Type B pancreatic cell (in vitro differentiated cells): ENCODE measurements at regions not wholly inside any gene's neighbourhood (a gene's known extent, or its start where the extent isn't known, plus 50 kb on each side); places are given as distances from the start of the nearest gene placed in this dataset.
A peak's percentile ranks its signal among the peaks of the same experiment; 100 is the strongest.

Experiments used
- DNase-seq: peaks from one replicate; pipeline ENCODE4 v3.0.0; 2021; ENCODE audit warnings: mixed read lengths; ENCODE audit not compliant: unreplicated experiment; ENCODE audit errors: extremely low spot score
- H3K27ac Mint-ChIP-seq: 2 replicates; pipeline ENCODE4 v1.8.0; 2021; ENCODE audit warnings: mild to moderate bottlenecking, mixed read lengths
- H3K27me3 Mint-ChIP-seq: 2 replicates; pipeline ENCODE4 v1.8.0; 2021; ENCODE audit warnings: mixed read lengths
- H3K36me3 Mint-ChIP-seq: 2 replicates; pipeline ENCODE4 v1.8.0; 2021; ENCODE audit warnings: mixed read lengths
- H3K4me1 Mint-ChIP-seq: one replicate; pipeline ENCODE4 v1.8.0; 2021; ENCODE audit warnings: mixed read lengths; ENCODE audit not compliant: unreplicated experiment
- H3K4me3 Mint-ChIP-seq: 2 replicates; pipeline ENCODE4 v1.8.0; 2021; ENCODE audit warnings: mild to moderate bottlenecking, mixed read lengths
- H3K9me3 Mint-ChIP-seq: 2 replicates; pipeline ENCODE4 v1.8.0; 2021; ENCODE audit warnings: mixed read lengths
- TF ChIP-seq, protein P1 (sequence below): fragments of 200-600 bp; sonication (generic); conservative IDR thresholded peaks from 2 replicates; pipeline ENCODE4 v1.5.0; 2021; ENCODE audit warnings: antibody characterized with exemption, mild to moderate bottlenecking

DNA sequence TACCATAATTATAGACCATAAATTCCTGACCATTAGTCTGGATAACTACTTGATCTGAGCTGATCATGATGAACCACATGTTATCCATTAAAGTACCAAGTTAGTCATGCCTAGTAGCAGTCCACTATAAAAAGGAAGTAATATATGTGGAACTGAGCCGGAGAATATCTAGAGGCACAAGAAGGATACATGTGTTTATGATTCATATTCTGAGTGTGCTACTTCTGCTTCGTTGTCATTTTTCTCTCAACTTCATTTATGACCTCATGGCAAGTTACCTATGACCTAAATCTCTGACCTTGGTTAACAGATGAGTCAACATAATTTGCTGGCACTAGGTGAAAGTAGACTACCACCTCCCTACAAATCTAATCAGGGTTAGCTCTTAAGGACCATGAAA lies 56.5 kb upstream of the ANKRD17 start:
- no peak overlapping the region for H3K27ac Mint-ChIP-seq
- no peaks in the 10 kb centered on the region for H3K36me3 Mint-ChIP-seq
- no peak overlapping the region for H3K4me3 Mint-ChIP-seq
- no peaks in the 10 kb centered on the region for H3K27me3 Mint-ChIP-seq
- no peak for DNase-seq
- no peaks in the 10 kb centered on the region for H3K9me3 Mint-ChIP-seq
- H3K4me1 Mint-ChIP-seq = no peaks in the 10 kb centered on the region
- TF ChIP-seq, protein P1, sequence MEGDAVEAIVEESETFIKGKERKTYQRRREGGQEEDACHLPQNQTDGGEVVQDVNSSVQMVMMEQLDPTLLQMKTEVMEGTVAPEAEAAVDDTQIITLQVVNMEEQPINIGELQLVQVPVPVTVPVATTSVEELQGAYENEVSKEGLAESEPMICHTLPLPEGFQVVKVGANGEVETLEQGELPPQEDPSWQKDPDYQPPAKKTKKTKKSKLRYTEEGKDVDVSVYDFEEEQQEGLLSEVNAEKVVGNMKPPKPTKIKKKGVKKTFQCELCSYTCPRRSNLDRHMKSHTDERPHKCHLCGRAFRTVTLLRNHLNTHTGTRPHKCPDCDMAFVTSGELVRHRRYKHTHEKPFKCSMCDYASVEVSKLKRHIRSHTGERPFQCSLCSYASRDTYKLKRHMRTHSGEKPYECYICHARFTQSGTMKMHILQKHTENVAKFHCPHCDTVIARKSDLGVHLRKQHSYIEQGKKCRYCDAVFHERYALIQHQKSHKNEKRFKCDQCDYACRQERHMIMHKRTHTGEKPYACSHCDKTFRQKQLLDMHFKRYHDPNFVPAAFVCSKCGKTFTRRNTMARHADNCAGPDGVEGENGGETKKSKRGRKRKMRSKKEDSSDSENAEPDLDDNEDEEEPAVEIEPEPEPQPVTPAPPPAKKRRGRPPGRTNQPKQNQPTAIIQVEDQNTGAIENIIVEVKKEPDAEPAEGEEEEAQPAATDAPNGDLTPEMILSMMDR = no peak

DNA sequence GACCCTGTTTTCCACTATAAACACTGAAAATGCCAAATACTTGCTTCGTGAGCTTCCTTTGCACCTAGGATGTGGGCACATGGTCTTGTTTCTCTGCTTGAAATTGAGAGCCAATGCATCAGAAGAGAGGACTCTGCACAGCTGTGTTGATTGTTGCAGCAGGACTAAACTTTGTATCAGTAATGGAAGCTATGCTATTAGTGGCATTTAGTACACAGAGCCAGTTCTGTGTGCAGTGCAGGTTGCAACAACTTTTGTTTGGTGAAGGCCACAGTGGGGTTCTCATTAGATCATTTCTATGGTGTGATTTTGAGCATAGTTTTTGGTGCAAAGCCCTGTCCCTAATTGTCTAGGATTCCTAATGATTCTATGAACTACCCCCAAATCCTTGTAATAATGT lies 54.4 kb upstream of the ANKRD17 start:
- TF ChIP-seq, protein P1 = no peak
- H3K4me3 Mint-ChIP-seq = no peak overlapping the region
- DNase-seq = no peak
- no peaks in the 10 kb centered on the region for H3K9me3 Mint-ChIP-seq
- H3K4me1 Mint-ChIP-seq = no peaks in the 10 kb centered on the region
- no peaks in the 10 kb centered on the region for H3K27me3 Mint-ChIP-seq
- no peak overlapping the region for H3K27ac Mint-ChIP-seq
- H3K36me3 Mint-ChIP-seq = no peaks in the 10 kb centered on the region

DNA sequence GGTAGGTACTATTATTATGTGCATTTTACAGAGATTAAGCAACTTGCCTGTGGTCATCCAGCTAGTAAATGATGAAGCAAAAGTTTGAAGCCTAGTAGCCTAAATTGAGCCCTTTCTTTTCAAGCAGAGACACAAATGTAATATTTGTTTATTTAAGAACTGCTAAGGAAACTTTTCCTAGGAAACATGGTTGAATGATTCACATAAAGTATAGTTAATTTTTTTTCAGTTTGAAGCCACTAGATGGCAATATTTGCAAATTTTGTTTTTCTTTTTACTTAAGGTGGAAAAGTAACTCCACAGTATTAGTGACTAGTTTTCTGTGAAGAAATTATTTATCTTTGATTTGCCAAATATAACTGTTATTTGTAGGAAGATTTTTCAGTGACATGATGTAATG lies 52.8 kb upstream of the ANKRD17 start:
- Mint-ChIP-seq H3K27me3 (no peaks in the 10 kb centered on the region), H3K27ac (no peak overlapping the region), H3K9me3 (no peaks in the 10 kb centered on the region), H3K36me3 (no peaks in the 10 kb centered on the region), H3K4me3 (no peak overlapping the region), H3K4me1 (no peaks in the 10 kb centered on the region)
- TF ChIP-seq, protein P1 = peak; percentile 71
- no peak for DNase-seq

DNA sequence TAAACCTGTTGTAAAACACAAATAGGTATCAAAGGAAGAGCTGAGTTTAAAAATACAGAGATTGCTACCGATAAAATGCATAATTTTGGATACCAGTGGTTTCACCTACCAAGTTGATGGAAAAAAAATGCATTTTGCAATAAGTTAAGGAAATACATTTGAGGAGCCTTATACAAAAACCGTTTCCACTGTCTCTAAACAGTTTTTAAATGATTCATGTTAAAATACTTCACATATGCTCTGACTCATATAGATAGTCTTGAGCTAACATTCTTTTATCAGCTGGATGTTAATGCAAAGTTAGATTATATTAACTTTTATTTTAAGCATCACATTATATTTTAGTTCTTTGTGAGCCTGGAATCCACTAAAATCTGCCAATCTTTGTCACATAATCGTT lies 50.6 kb upstream of the ANKRD17 start:
- H3K9me3 Mint-ChIP-seq = no peaks in the 10 kb centered on the region
- H3K4me1 Mint-ChIP-seq = no peaks in the 10 kb centered on the region
- no peak overlapping the region for H3K4me3 Mint-ChIP-seq
- no peak overlapping the region for H3K27ac Mint-ChIP-seq
- TF ChIP-seq, protein P1 = no peak
- no peaks in the 10 kb centered on the region for H3K36me3 Mint-ChIP-seq
- no peaks in the 10 kb centered on the region for H3K27me3 Mint-ChIP-seq
- DNase-seq = no peak
